ENCODE measurements at regions not wholly inside any gene's neighbourhood (a gene's known extent, or its start where the extent isn't known, plus 50 kb on each side); places are given as distances from the start of the nearest gene placed in this dataset.

GRCh38 chr18:44054514-44054913, 626.2 kb upstream of the SETBP1 start:
- TF ChIP-seq EZH2 (IDR thresholded peaks at IDR 0.05; ENCODE audit: low read length, missing control alignments) (no peak), CTCF (conservative IDR thresholded peaks at IDR 0.05 in 1 of 2, IDR thresholded peaks at IDR 0.05 in 1 of 2; ENCODE audit: low read depth in 1 of 2, low read length in 2 of 2) (no peak)
- no peak overlapping the region for H3K27ac ChIP-seq (ENCODE audit: insufficient read depth, low read length)
- no peak for DNase-seq (ENCODE audit: low read depth in 2 of 2)
- no peak overlapping the region for H3K4me2 ChIP-seq (ENCODE audit: extremely low read depth, insufficient read depth, low read length)
- no peak overlapping the region for H3K9ac ChIP-seq (ENCODE audit: insufficient read depth, low read length)
- no peaks in the 10 kb centered on the region for H3K4me1 ChIP-seq (ENCODE audit: control insufficient read depth, extremely low read depth, insufficient read depth, low read length)
- no peaks in the 10 kb centered on the region for H3K79me2 ChIP-seq (ENCODE audit: control insufficient read depth, insufficient read depth, low read length)
- H3K36me3 ChIP-seq (ENCODE audit: control insufficient read depth, insufficient read depth, low read length), result no peaks in the 10 kb centered on the region
- no peaks in the 10 kb centered on the region for H3K9me3 ChIP-seq (ENCODE audit: control insufficient read depth, insufficient read depth, low read depth, low read length)
- no peaks in the 10 kb centered on the region for H4K20me1 ChIP-seq (ENCODE audit: control insufficient read depth, extremely low read depth, insufficient read depth, low read length)
- no peaks in the 10 kb centered on the region for H3K27me3 ChIP-seq (ENCODE audit: control insufficient read depth, insufficient read depth, low read length)
- H2AFZ ChIP-seq (ENCODE audit: low read length), result no peak overlapping the region
- no peak overlapping the region for H3K4me3 ChIP-seq (replicated peaks in 1 of 4; ENCODE audit: control extremely low read depth in 1 of 4, insufficient read depth in 1 of 4, low read depth in 3 of 4, low read length in 4 of 4)

- DNase-seq (ENCODE audit: low read depth in 2 of 2), result no peak
- H3K79me2 ChIP-seq (ENCODE audit: control insufficient read depth, insufficient read depth, low read length), result no peaks in the 10 kb centered on the region
- H3K4me3 ChIP-seq (replicated peaks in 1 of 4; ENCODE audit: control extremely low read depth in 1 of 4, insufficient read depth in 1 of 4, low read depth in 3 of 4, low read length in 4 of 4), result no peak overlapping the region
- H3K36me3 ChIP-seq (ENCODE audit: control insufficient read depth, insufficient read depth, low read length), result no peaks in the 10 kb centered on the region
- H3K27me3 ChIP-seq (ENCODE audit: control insufficient read depth, insufficient read depth, low read length), result no peaks in the 10 kb centered on the region
- H3K4me1 ChIP-seq (ENCODE audit: control insufficient read depth, extremely low read depth, insufficient read depth, low read length), result no peaks in the 10 kb centered on the region
- TF ChIP-seq EZH2 (IDR thresholded peaks at IDR 0.05; ENCODE audit: low read length, missing control alignments), result no peak
- H4K20me1 ChIP-seq (ENCODE audit: control insufficient read depth, extremely low read depth, insufficient read depth, low read length), result no peaks in the 10 kb centered on the region
- H3K4me2 ChIP-seq (ENCODE audit: extremely low read depth, insufficient read depth, low read length), result no peak overlapping the region
- no peak overlapping the region for H2AFZ ChIP-seq (ENCODE audit: low read length)
- no peak overlapping the region for H3K9ac ChIP-seq (ENCODE audit: insufficient read depth, low read length)
- H3K9me3 ChIP-seq (ENCODE audit: control insufficient read depth, insufficient read depth, low read depth, low read length), result no peaks in the 10 kb centered on the region
- no peak overlapping the region for H3K27ac ChIP-seq (ENCODE audit: insufficient read depth, low read length)
Observed at GRCh38 chr18:44060197-44060596, 620.5 kb upstream of the SETBP1 start.

- Histone ChIP-seq H3K79me2 (ENCODE audit: control insufficient read depth, insufficient read depth, low read length) (no peaks in the 10 kb centered on the region), H3K4me2 (ENCODE audit: extremely low read depth, insufficient read depth, low read length) (no peak overlapping the region), H3K4me1 (ENCODE audit: control insufficient read depth, extremely low read depth, insufficient read depth, low read length) (no peaks in the 10 kb centered on the region), H4K20me1 (ENCODE audit: control insufficient read depth, extremely low read depth, insufficient read depth, low read length) (no peaks in the 10 kb centered on the region), H3K36me3 (ENCODE audit: control insufficient read depth, insufficient read depth, low read length) (no peaks in the 10 kb centered on the region), H3K9ac (ENCODE audit: insufficient read depth, low read length) (no peak overlapping the region), H3K27ac (ENCODE audit: insufficient read depth, low read length) (no peak overlapping the region), H3K9me3 (ENCODE audit: control insufficient read depth, insufficient read depth, low read depth, low read length) (no peaks in the 10 kb centered on the region), H2AFZ (ENCODE audit: low read length) (no peak overlapping the region), H3K4me3 (replicated peaks in 1 of 4; ENCODE audit: control extremely low read depth in 1 of 4, insufficient read depth in 1 of 4, low read depth in 3 of 4, low read length in 4 of 4) (no peak overlapping the region), H3K27me3 (ENCODE audit: control insufficient read depth, insufficient read depth, low read length) (no peaks in the 10 kb centered on the region)
- TF ChIP-seq EZH2 (IDR thresholded peaks at IDR 0.05; ENCODE audit: low read length, missing control alignments) (no peak), CTCF (conservative IDR thresholded peaks at IDR 0.05 in 1 of 2, IDR thresholded peaks at IDR 0.05 in 1 of 2; ENCODE audit: low read depth in 1 of 2, low read length in 2 of 2) (no peak)
- DNase-seq (ENCODE audit: low read depth in 2 of 2), result no peak
Observed at GRCh38 chr18:44061438-44061837, 619.2 kb upstream of the SETBP1 start.
